ENCODE measurements at regions not wholly inside any gene's neighbourhood (a gene's known extent, or its start where the extent isn't known, plus 50 kb on each side); places are given as distances from the start of the nearest gene placed in this dataset.

- DNase-seq, result no peak
These were observed 68.3 kb downstream of the CEBPB start for GRCh38 chr20:50258790-50259483.

DNA sequence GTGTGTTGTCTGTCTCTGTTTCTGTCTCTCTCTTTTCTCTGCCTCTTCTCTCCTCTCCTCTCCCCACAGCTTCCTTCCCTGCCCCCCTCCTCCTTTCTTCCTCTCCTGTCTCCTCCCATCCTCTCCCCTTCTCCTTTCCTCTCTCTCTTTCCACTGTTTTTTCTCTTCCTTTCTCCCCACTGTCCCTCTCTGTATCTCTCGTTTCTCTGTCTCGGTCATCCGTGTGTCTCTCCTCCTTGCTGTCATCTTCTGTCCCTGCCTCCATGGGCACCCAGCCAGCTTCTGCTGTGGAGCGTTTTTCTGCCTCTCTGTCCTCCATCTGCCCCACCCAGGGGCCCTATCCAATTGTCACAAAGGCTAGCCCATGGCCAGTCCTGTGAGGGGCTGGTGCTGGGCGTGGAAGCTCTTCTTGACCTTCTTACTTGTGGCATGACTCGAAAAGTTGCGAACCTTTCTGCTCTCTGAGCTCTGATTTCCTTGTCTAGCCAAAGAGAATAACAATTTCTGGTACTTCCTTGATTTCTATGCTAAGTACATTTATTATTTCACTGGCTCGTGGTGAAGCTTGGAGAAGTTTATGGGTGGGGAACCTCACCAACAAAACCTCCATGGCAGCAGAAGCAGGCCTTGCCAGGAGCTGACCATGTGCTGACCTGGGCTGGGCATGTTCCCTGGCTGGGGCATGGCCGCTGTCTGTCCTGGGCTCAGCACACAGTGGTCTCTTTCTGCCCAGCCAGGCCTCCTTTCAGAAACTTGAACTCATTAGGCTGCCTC lies 69.3 kb downstream of the CEBPB start:
- DNase-seq, result no peak

DNA sequence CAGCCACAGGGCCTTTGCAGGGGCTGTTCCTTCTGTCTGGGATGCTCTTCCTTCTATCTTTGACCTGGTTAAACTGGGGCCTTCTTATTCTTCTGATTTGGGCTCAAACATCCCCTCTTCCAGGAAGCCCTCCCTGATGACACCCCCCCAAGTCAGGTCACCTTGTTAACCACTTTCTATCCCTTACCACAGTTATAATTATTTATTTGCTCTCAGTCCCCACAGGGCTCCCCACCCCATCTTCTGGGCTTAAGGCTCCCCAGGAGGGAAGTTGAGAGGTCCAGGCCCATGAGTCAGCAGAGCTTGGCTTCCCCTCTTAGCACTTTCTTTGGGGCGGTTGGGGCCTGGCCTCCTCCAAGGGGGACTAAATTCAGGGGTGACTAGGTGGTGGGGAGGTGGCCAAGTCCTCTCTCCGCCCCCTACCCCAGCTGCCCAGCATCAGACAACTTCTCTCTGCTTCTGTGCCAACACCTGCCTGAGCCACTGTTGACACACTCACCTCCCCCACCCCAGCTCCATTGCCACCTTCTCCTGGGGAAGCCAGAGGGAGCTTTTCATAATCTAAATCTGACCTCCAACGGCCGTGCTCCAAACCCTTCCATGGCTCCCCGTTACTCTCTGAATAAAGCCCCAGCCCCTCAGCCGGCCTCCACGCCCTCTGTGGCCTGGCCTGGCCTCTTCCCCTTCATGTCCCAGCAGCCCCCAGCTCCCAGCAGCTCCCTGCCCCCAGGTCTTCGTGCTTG lies 70.0 kb downstream of the CEBPB start:
- no peak for DNase-seq

DNA sequence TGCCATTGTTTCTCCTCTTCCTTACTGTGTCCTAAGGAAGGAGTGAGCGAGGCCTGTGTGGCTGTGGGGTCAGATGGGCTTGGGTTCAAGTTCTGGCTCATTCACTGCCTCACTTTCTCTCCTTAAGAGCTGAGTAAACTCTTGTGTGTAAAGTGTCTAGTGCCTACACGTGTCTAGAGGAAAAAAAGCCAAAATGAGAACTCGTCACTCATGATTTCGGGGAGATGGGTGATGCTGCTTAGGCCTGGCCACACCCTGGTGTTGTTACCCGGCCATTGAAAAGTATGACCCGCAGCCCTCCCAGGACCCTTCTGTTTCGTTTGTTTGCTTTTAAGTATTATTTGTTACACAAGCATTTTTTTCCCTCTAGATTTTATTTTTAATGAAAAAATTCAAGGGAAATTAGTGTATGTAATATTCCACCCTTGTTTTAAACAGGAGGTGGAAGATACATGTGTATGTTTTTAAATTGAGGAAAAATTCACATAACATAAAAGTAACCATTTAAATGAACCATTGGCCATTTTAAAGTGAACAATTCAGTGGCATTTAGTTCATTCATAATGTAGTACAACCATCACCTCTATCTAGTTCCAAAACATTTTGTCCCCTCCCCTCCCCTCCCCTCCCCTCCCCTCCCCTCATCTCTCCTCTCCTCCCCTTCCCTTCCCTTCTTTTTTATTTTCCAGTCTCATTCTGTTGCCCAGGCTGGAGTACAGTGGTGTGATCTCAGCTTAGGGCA lies 71.0 kb downstream of the CEBPB start:
- no peak for DNase-seq

DNA sequence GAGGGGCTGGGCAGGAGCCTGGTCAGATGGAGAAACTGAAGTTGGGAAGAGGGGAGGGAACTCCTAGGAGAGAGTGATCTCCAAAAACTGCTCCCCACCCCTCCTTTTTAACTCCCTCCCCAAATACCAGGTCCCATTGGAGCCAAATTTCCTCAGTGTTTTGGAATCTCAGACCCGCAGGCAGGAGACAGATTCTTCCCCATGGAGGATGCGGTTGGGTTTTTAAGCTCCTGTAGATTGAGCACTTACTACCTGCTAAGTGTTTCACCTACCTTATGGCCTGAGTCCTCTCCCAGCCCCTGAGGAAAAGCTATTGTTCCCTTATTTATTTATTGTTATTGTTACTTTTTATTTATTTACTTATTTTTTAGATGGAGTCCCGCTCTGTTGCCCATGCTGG lies 73.2 kb downstream of the CEBPB start:
- DNase-seq, result no peak

DNA sequence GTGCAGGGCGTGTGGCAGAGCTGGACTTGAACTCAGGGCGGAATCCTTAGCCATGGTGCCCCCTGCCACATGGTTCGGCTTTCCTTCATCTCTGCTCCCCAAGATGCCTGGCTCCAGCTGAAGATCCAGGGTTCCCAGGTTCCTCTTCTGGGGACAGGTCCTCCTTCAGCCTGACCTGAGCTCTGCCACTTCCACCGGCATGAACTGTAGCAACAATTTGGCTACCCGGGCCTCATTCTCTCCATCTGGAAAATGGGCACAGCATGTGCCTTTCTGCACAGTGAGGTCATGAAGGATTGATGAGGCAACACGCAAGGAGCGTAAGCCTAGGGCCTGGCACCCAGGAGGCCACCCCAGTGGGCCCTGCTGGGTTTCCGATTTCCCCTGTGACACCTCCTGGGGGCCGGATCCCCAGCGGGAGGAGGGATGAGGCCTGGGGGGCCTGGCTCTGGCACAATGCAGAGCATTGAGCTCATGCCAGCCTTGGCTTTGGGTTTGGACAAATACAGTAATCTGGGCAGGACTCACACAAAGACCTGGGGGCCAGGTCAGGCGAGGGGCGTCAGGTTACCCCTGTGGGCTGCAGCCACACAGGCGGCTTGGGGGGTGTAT lies 74.0 kb downstream of the CEBPB start:
- no peak for DNase-seq

DNA sequence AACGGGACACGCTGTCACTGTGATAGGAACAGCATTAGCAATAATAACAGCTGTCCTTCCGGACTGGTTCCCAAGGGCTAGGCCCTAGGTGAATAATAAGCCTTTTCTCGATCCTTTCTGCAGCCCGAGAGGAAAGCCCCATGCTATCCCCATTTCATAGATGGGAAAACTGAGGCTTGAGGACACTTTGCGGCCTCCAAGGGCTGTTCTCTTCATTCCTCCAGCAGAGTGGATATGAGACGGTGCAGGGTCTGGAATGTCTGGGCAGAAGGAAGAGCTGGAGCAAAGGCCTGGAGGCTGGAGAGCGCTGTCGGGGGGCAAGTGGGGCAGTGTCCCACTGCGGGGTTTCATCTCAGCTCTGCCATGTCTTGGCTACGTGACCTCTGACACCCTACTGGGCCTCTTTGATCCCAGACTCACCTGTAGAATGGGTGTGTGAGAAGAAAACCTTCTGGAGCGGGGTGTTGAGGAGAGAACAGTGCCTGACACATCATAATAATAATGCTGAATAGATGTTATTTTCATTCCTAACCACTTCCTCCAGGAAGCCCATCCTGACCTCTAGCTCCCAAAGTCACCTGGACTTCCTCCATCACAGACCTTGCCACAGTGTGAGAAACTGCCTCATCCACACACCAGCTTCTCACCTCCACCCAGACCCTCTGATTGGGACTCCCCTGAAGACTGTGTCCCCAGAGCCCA lies 74.8 kb downstream of the CEBPB start:
- no peak for DNase-seq

GRCh38 chr20:50266293-50267040 lies 75.8 kb downstream of the CEBPB start:
- no peak for DNase-seq

DNA sequence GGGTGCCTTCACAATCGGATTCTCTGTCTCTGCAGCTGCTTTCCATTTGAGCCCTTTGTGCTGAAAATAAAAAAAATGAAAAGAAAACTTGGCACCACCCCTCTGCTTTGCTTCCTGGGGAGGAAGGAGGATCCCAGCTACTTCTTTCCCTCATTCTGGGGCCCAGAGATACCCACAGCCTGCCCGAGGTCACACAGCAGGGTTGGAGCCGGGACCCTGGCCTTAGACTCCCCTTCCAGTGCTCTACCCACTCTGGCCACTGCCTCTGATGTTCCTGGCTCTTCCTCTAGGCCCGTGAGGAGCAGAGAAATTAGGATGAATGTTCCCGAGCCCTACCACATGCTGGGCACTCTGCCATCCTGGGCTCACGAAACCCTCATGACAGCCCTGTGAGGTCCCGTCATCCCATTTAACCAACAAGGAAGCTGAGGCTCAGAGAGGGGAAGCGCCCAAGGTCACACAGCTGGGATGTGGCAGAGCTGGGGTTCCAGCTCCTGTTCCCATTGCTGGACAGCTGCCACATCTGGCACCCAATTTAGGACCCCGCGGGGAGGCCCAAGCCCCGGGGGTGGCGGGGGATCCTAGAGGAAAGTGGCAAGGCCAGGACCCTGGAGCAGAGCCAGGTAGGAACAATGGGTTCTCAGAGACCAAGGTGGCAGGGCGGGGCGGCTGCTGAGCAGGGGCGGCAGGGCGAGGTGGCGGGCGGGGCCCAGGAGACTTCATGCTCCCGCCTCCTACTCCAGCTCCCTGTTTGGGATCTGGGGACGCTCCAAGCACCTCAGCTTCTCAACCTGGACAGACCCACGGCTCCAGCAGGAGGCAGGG lies 76.6 kb downstream of the CEBPB start:
- no peak for DNase-seq

DNA sequence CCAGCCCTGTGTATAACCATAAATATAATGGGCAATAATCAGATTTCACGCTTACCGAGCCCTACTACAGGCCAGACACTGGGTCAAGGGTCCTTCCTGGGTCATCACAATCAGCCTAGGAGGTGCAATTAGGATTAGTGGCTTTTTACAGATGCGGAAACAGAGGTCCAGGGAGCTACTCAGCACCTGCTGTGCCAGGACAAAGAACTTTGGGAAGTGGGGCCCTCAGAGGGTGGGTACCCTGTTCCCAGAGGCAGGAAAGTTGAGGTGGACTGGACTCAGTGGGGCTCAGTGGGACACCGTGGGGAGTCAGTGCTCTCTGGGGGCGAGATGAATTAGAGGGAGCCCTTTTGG lies 77.2 kb downstream of the CEBPB start:
- DNase-seq, result no peak

- no peak for DNase-seq
These were observed 78.7 kb downstream of the CEBPB start for GRCh38 chr20:50269091-50270033.

GRCh38 chr20:50270034-50270395 lies 79.4 kb downstream of the CEBPB start:
- no peak for DNase-seq

DNA sequence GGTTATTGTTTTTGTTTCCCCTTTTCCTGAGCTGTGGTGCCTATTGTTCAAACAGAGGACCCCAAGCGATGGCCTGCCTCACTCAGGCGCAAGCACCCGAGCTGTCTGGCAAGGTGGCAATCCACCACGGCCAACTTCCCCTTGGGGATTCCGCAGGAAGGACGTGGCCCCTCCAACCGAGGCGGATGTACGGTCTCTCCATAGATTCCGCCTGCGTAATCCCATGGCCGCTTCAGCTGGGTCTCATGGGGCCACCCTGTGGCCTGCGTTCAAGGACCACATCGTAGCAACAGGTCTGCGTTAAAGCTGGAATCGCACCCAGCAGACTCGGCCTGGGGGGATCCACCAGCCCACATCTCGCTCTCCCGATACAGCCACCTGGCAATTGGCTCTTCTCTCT lies 79.9 kb downstream of the CEBPB start:
- no peak for DNase-seq

DNA sequence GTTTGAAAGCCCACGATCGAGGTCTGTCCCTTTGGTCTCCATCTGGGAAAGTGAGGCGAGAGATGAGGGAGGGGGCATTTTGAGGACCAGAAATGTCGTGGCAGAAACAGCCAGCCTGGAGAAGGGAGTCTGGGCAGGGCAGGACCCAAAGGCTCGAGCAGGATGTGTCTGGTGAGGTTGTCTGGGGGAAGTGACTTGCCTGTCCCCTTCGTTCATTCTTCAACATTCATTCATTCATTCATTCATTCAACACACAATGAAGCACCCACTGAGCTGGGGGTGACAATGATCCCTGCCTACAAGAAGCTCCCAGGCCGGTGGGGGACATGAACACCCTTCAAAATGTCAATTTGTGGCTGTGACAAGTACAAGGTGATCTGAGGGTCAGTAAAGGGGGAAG lies 80.5 kb downstream of the CEBPB start:
- no peak for DNase-seq

DNA sequence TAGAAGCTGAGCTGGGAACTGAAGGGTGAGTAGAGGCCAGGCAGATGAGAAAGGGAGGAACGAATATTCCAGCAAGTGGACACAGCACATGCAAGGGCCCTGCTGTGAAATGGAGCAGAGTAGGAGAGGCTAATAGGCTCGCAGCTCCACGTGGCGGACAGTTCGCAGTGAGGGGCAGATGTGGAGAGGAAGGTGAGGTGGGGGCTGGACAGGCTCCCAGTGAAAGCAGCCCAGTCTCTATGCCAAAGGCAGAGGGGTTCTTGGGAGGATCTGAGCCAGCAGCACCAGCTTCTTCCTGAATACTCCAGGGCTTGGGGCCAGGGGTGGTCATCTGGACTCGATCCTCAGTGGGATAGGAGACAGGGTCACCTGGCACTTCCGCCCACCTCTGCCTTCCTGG lies 81.0 kb downstream of the CEBPB start:
- no peak for DNase-seq

DNA sequence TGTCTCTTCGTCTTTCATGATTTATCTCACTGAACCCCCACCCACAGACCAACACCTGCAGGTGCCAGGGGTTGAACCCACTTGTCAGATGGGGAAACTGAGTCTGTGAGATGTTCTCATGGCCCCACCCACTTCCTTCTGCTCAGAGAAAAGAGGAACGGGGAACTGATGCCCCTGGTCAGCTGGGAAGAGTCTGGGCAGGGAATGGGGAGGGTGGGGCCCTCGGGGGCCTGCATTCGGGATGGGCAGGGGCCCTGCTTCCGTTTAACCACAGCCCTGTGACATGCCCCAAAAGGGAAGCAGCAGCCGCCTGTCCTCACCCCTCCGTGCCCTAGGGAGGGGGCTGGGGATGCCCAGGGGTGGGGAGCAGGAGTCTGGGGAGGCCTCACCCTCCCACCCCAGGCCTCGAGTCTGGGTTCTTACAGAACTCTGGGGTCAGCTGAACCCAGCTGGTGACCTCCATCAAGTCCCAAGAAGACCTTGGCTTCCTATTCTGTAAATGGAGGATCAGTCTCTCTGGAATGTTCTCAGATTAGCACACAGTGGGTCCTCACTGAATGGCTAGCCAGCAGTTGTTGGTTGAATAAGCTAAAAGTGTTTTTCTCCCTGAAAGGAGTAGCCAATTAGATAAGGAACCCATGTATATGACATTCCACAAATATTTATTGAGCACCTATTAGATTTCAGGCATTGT lies 81.5 kb downstream of the CEBPB start:
- DNase-seq, result no peak

DNA sequence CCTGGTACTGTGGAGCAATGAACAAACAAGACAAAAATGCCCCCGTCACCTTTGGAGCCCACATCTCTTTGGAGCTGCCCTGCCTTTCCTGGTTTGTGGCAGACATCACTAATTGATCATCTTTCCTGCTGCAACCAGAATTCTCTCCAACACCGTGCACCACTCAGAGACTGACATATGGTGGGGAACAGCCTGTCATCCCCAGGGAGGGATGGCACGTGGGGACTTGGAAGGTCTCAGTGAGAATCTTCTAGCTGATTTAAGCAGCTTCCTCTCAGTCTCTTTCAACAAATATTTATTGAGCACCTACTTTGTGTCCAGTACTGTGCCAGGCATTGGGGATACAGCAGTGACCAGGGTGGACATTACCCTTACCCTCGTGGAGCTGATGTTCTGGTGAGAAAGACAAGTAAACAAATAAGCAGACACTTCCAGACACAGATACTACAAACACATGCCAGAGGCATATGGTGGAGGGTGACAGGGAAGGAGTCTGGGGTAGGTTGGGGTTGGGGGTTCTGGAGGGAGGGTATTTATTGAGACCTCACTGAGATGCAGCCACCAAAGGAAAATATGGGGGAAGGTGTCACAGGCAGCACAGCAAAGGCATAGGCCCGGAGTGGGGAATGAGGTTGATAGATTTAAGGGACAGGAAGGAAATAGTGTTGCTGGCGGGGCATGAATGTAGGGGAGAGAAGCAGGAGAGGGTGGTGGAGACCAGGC lies 82.3 kb downstream of the CEBPB start:
- DNase-seq, result no peak

Data from activated CD4-positive, alpha-beta T cell treated with anti-CD3 and anti-CD28 coated beads for 1 hour (primary cell).